ENCODE measurements at regions not wholly inside any gene's neighbourhood (a gene's known extent, or its start where the extent isn't known, plus 50 kb on each side); places are given as distances from the start of the nearest gene placed in this dataset.

GRCh38 chr5:3987867-3988266 is 392.2 kb downstream of the IRX1 start:
- no peaks in the 10 kb centered on the region for H4K20me1 ChIP-seq (replicated peaks; ENCODE audit: insufficient read depth)
- no peak overlapping the region for H3K4me3 ChIP-seq
- no peak overlapping the region for H3K27ac ChIP-seq (ENCODE audit: low read depth)
- Mint-ChIP-seq H3K4me1 (0 out of 3 replicates have a peak, but pooled peaks cover 3% of the 10 kb centered on the region), H3K4me3 (no peak overlapping the region), H3K36me3 (ENCODE audit: low read depth) (peaks cover 5% of the 10 kb centered on the region; the same call in 2 of the 3 replicates), H3K27me3 (ENCODE audit: insufficient read depth, low read depth, poor library complexity) (peaks cover 2% of the 10 kb centered on the region), H3K9me3 (peaks cover 12% of the 10 kb centered on the region), H3K27ac (no peak overlapping the region)
- no peak for ATAC-seq
- H3K9me2 ChIP-seq (ENCODE audit: insufficient read depth), result peaks cover 9% of the 10 kb centered on the region; the same call in 1 of the 2 replicates
- H3K79me2 ChIP-seq (replicated peaks; ENCODE audit: insufficient read depth), result no peaks in the 10 kb centered on the region
- no peaks in the 10 kb centered on the region for H3K4me1 ChIP-seq (ENCODE audit: insufficient read depth)
- no peaks in the 10 kb centered on the region for H3K27me3 ChIP-seq (ENCODE audit: insufficient read depth)
- DNase-seq (ENCODE audit: low spot score), result no peak
- TF ChIP-seq POLR2AphosphoS5 (IDR thresholded peaks at IDR 0.05; ENCODE audit: low read depth) (no peak), ZNF331 (CRISPR knock-in tag; IDR thresholded peaks at IDR 0.05; ENCODE audit: low read depth) (no peak), ETS1 (IDR thresholded peaks at IDR 0.05) (no peak), EZH2phosphoT487 (IDR thresholded peaks at IDR 0.05; ENCODE audit: unreplicated experiment) (no peak), JUNB (IDR thresholded peaks at IDR 0.05; ENCODE audit: unreplicated experiment) (no peak), ZNF462 (CRISPR knock-in tag; IDR thresholded peaks at IDR 0.05) (no peak), REST (IDR thresholded peaks at IDR 0.05; ENCODE audit: unreplicated experiment) (no peak), CREB1 (CRISPR knock-in tag; IDR thresholded peaks at IDR 0.05; ENCODE audit: low read depth) (no peak), NANOG (IDR thresholded peaks at IDR 0.05; ENCODE audit: borderline replicate concordance) (no peak), CTCF (conservative IDR thresholded peaks at IDR 0.05; ENCODE audit: low read depth in 2 of 2) (no peak), EZH2 (IDR thresholded peaks at IDR 0.05; ENCODE audit: low read depth, unreplicated experiment) (no peak), ZNF114 (CRISPR knock-in tag; IDR thresholded peaks at IDR 0.05) (no peak), STAT1 (IDR thresholded peaks at IDR 0.05; ENCODE audit: unreplicated experiment) (no peak)
- no peak overlapping the region for H3K4me2 ChIP-seq
- H3F3A ChIP-seq (replicated peaks; ENCODE audit: low read depth), result no peaks in the 10 kb centered on the region
- H2AFZ ChIP-seq, result no peak overlapping the region
- H3K36me3 ChIP-seq (ENCODE audit: insufficient read depth), result no peaks in the 10 kb centered on the region

Data from GM23338 (cell line).